ENCODE measurements at regions not wholly inside any gene's neighbourhood (a gene's known extent, or its start where the extent isn't known, plus 50 kb on each side); places are given as distances from the start of the nearest gene placed in this dataset.

GRCh38 chr6:119557239-119557638 is 207.7 kb upstream of the MAN1A1 start:
- Histone ChIP-seq H2BK15ac (ENCODE audit: low read depth, low read length) (no peak overlapping the region), H2BK120ac (ENCODE audit: low read depth, low read length) (no peak overlapping the region), H3K4me3 (ENCODE audit: insufficient read depth, low read depth, low read length) (no peak overlapping the region), H4K8ac (ENCODE audit: low read depth in 2 of 2, low read length in 2 of 2) (no peak overlapping the region), H3K4me2 (ENCODE audit: low read depth, low read length) (no peak overlapping the region), H3K4ac (ENCODE audit: low read depth, low read length) (no peak overlapping the region), H3K14ac (replicated peaks; ENCODE audit: low read depth, low read length) (no peak overlapping the region), H4K5ac (ENCODE audit: low read depth, low read length) (no peak overlapping the region), H3K4me1 (ENCODE audit: control insufficient read depth, insufficient read depth, low read length) (no peaks in the 10 kb centered on the region), H3K56ac (ENCODE audit: extremely low read depth, insufficient read depth, low read length) (no peak overlapping the region), H3K9ac (ENCODE audit: low read depth, low read length) (no peak overlapping the region), H4K20me1 (ENCODE audit: insufficient read depth, low read length) (no peaks in the 10 kb centered on the region), H4K91ac (ENCODE audit: insufficient read depth, low read depth, low read length) (no peak overlapping the region), H3K9me3 (ENCODE audit: control insufficient read depth, insufficient read depth, low read length) (no peaks in the 10 kb centered on the region), H3K27me3 (ENCODE audit: control insufficient read depth, insufficient read depth, low read length) (no peaks in the 10 kb centered on the region; the same call in 1 of the 2 replicates), H2BK5ac (ENCODE audit: low read depth, low read length, poor library complexity, severe bottlenecking) (no peak overlapping the region), H3K9me1 (ENCODE audit: insufficient read depth, low read length) (no peaks in the 10 kb centered on the region), H3K18ac (ENCODE audit: low read depth, low read length) (no peak overlapping the region), H3K36me3 (ENCODE audit: control insufficient read depth, insufficient read depth, low read length) (no peaks in the 10 kb centered on the region), H3K79me1 (ENCODE audit: low read depth in 1 of 2, low read length in 2 of 2) (no peaks in the 10 kb centered on the region), H2AK9ac (replicated peaks; ENCODE audit: low read depth, low read length, poor library complexity) (no peak overlapping the region), H3K23ac (ENCODE audit: low read depth, low read length) (no peak overlapping the region), H2AK5ac (ENCODE audit: low read depth, low read length) (no peak overlapping the region), H2BK20ac (ENCODE audit: low read depth, low read length) (no peak overlapping the region), H2AFZ (replicated peaks; ENCODE audit: low read length, poor library complexity) (no peak overlapping the region), H3K27ac (ENCODE audit: insufficient read depth, low read length) (no peak overlapping the region)
- DNase-seq = no peak
- intact Hi-C loops (cut with micrococcal nuclease) (no loop called here), dilution Hi-C loops (cut with HindIII; ENCODE audit: low sequenced_read_pairs, unreplicated experiment) (no loop called here), in situ Hi-C loops (cut with MboI; ENCODE audit: low sequenced_read_pairs) (no loop called here)
- POLR2A ChIA-PET (ENCODE audit: unreplicated experiment) = no interaction called here
- TF ChIP-seq CTCF (conservative IDR thresholded peaks at IDR 0.05; ENCODE audit: low read depth, low read length) = no peak
- TF ChIP-seq CEBPB (IDR thresholded peaks at IDR 0.05; ENCODE audit: low read depth, low read length) = no peak
- no peak for TF ChIP-seq MXI1 (IDR thresholded peaks at IDR 0.05; ENCODE audit: borderline replicate concordance, low read depth, low read length)
- no peak for TF ChIP-seq RAD21 (IDR thresholded peaks at IDR 0.05; ENCODE audit: low read length)
- no peak for TF ChIP-seq FOS (IDR thresholded peaks at IDR 0.05; ENCODE audit: low read depth, low read length)
- no peak for TF ChIP-seq NFE2L2 (IDR thresholded peaks at IDR 0.05; ENCODE audit: low read depth, low read length)
- no peak for TF ChIP-seq CHD1 (IDR thresholded peaks at IDR 0.05; ENCODE audit: low read depth, low read length)
- no peak for TF ChIP-seq MAZ (IDR thresholded peaks at IDR 0.05; ENCODE audit: borderline replicate concordance, low read depth, low read length)
- no peak for TF ChIP-seq USF2 (IDR thresholded peaks at IDR 0.05; ENCODE audit: low read depth, low read length)
- TF ChIP-seq RFX5 (IDR thresholded peaks at IDR 0.05; ENCODE audit: low read depth, low read length) = no peak
- no peak for TF ChIP-seq BHLHE40 (IDR thresholded peaks at IDR 0.05; ENCODE audit: low read depth, low read length)
- no peak for TF ChIP-seq SMC3 (IDR thresholded peaks at IDR 0.05; ENCODE audit: low read depth, low read length)
- CTCF ChIA-PET = no interaction called here
- no CpG with 5 or more reads among the region's 5 CpGs for WGBS, 2 experiments (ENCODE audit: extremely low coverage in 2 of 2, insufficient read length in 1 of 2)
- no peak for ATAC-seq (ENCODE audit: low read depth)
- no TSS peak for BruUV-seq (replicated peaks)

All from IMR-90 (cell line).